Glutamatergic neuron (in vitro differentiated cells): ENCODE measurements at regions not wholly inside any gene's neighbourhood (a gene's known extent, or its start where the extent isn't known, plus 50 kb on each side); places are given as distances from the start of the nearest gene placed in this dataset.

Source experiments
- DNase-seq: peaks from one replicate; pipeline ENCODE4 v3.0.0; 2022
- H3K27ac Mint-ChIP-seq: one replicate; pipeline ENCODE4 v1.8.0; 2020; ENCODE audit warnings: mild to moderate bottlenecking, mixed read lengths, inconsistent platforms; ENCODE audit not compliant: unreplicated experiment
- H3K27me3 Mint-ChIP-seq: one replicate; pipeline ENCODE4 v1.8.0; 2020; ENCODE audit warnings: mild to moderate bottlenecking, moderate library complexity, mixed read lengths, inconsistent platforms; ENCODE audit not compliant: unreplicated experiment
- H3K36me3 Mint-ChIP-seq: one replicate; pipeline ENCODE4 v1.8.0; 2020; ENCODE audit warnings: mild to moderate bottlenecking, mixed read lengths, inconsistent platforms; ENCODE audit not compliant: unreplicated experiment
- H3K4me1 Mint-ChIP-seq: one replicate; pipeline ENCODE4 v1.8.0; 2020; ENCODE audit warnings: mild to moderate bottlenecking, low read depth, mixed read lengths, inconsistent platforms; ENCODE audit not compliant: unreplicated experiment
- H3K4me3 Mint-ChIP-seq: one replicate; pipeline ENCODE4 v1.8.0; 2020; ENCODE audit warnings: mild to moderate bottlenecking, mixed read lengths, inconsistent platforms; ENCODE audit not compliant: unreplicated experiment
- H3K9me3 Mint-ChIP-seq: one replicate; pipeline ENCODE4 v1.8.0; 2020; ENCODE audit warnings: mild to moderate bottlenecking, moderate library complexity, mixed read lengths, inconsistent platforms; ENCODE audit not compliant: unreplicated experiment
- TF ChIP-seq, protein P1 (sequence below): fragments of 200-600 bp; sonication (generic); IDR thresholded peaks from one replicate; pipeline ENCODE4 v1.5.0; 2021; ENCODE audit not compliant: partially characterized antibody, unreplicated experiment

DNA sequence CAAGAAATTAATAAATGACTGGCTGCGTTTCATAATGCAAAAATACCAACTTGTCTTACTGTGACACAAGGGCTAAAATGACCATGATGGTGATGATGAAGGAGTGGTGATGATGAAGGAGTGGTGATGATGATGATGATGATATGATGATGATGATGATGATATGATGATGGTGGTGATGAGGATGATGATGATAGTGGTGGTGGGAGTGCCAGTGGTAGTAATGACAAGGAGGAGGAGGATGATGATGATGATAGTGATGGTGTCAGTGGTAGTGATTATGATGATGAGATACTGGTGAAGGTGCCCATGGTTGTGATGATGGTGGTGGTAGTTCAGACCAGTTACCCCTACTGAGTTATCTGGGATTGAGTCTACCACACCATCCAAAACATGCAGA is 265.9 kb downstream of the FGFR2 start:
- H3K4me3 Mint-ChIP-seq, result no peak overlapping the region
- no peaks in the 10 kb centered on the region for H3K4me1 Mint-ChIP-seq
- no peaks in the 10 kb centered on the region for H3K9me3 Mint-ChIP-seq
- H3K27ac Mint-ChIP-seq, result no peak overlapping the region
- no peak for DNase-seq
- TF ChIP-seq, protein P1, sequence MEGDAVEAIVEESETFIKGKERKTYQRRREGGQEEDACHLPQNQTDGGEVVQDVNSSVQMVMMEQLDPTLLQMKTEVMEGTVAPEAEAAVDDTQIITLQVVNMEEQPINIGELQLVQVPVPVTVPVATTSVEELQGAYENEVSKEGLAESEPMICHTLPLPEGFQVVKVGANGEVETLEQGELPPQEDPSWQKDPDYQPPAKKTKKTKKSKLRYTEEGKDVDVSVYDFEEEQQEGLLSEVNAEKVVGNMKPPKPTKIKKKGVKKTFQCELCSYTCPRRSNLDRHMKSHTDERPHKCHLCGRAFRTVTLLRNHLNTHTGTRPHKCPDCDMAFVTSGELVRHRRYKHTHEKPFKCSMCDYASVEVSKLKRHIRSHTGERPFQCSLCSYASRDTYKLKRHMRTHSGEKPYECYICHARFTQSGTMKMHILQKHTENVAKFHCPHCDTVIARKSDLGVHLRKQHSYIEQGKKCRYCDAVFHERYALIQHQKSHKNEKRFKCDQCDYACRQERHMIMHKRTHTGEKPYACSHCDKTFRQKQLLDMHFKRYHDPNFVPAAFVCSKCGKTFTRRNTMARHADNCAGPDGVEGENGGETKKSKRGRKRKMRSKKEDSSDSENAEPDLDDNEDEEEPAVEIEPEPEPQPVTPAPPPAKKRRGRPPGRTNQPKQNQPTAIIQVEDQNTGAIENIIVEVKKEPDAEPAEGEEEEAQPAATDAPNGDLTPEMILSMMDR, result no peak
- no peaks in the 10 kb centered on the region for H3K36me3 Mint-ChIP-seq
- no peaks in the 10 kb centered on the region for H3K27me3 Mint-ChIP-seq

DNA sequence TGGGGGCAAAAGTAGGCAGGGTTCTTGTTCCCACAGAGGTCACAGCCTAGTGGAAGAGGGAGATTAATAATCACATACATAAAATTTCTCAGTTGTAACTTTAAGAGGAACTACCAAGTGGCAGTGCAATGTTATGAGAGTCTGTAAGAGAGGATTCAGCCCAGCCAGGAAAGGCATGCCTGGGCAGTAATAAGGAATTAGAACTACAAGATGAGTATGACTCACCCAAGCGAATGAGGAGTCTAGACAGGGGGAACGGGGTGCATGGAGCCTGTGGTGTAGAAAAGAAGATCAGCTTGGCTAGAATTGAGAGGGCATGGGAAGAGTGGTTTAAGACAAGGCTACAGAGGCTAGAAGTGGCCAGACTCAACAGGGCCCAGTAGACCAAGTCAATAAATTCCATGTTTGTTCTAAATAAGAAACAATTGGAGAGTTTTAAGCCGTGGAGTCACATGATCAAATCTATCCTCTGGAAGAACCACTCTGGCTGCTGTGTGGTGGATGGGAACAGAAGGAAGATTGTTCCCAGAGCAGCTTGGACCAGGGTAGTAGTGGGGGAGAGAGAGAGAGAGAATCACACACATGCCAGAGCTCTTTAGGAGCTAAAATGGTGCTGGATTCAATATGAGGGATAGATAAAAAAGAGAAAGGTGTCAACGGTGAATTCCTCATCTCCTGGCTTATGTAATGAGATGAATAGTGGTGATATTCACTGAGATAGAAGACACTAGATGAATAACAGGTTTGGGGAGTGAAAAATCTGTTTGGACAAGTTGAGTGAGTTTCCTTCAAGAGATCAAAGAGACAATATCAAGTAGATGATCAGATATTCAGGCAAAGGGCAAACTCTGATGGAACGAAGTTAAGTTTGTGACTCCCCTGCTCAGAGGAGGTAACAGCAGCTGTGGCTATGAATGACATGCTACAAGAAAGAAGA is 265.1 kb downstream of the FGFR2 start:
- Mint-ChIP-seq H3K36me3 (no peaks in the 10 kb centered on the region), H3K4me3 (no peak overlapping the region), H3K9me3 (no peaks in the 10 kb centered on the region), H3K27me3 (no peaks in the 10 kb centered on the region), H3K4me1 (no peaks in the 10 kb centered on the region), H3K27ac (no peak overlapping the region)
- DNase-seq, result no peak
- TF ChIP-seq, protein P1, result no peak

DNA sequence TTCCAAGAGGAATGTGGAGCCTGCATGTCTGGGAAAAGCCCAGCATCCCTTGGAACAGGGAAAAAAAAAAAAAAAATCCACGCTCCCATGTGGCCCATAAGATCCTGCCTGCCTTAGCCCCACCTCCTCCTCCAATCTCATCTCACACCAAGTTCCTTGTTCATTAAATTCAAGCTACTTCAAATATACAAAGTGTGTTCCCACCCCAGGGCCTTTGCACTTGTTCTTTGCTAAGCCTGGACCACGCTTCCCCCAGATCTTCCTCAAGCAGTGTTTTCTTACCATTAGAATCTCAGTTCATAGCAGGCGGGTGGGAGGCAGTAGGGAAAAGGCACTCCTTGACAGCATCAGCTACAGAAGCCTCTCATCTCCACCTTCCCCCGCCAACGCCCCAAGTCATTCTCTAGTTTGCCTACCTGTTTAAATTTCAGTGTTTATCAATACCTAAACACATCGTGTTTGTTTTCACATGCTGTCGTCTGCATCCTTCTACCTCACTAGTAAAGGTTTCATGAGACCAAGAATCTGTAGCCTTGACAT is 262.8 kb downstream of the FGFR2 start:
- TF ChIP-seq, protein P1, result no peak
- Mint-ChIP-seq H3K4me3 (no peak overlapping the region), H3K36me3 (no peaks in the 10 kb centered on the region), H3K9me3 (no peaks in the 10 kb centered on the region), H3K27ac (no peak overlapping the region), H3K27me3 (no peaks in the 10 kb centered on the region), H3K4me1 (peaks cover 7% of the 10 kb centered on the region)
- no peak for DNase-seq

DNA sequence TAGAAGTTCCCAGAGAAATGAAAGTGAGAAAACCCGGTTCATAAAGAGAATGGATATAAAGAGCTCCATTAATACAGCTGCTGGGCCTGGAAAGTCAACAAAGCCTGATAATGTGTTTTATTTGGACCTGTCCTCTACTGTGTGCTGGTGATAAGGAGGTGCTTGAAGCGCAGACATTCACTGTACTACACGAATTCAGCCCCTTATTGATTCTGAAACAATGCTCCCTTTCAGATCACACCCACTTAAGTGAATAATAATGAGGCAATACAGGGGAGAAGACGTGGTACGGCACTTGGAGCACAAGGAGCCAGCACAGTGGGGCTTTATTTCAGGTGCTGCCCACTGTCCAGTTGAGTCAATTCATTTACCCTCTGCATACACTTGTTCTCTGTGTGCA is 260.8 kb downstream of the FGFR2 start:
- no peaks in the 10 kb centered on the region for H3K9me3 Mint-ChIP-seq
- peaks cover 9% of the 10 kb centered on the region for H3K4me1 Mint-ChIP-seq
- no peaks in the 10 kb centered on the region for H3K36me3 Mint-ChIP-seq
- TF ChIP-seq, protein P1, result no peak
- no peak overlapping the region for H3K27ac Mint-ChIP-seq
- H3K4me3 Mint-ChIP-seq, result no peak overlapping the region
- no peak for DNase-seq
- no peaks in the 10 kb centered on the region for H3K27me3 Mint-ChIP-seq
